Occipital lobe (tissue), 1 donor: ENCODE measurements at regions not wholly inside any gene's neighbourhood (a gene's known extent, or its start where the extent isn't known, plus 50 kb on each side); places are given as distances from the start of the nearest gene placed in this dataset.
"Not testable (repeated sequence)": the region's sequence is repeated elsewhere in the genome, so short reads cannot be mapped to it uniquely, and the experiment has no call there.

Source experiments
- DNase-seq: peaks from one replicate; lab custom pipeline; 2025; lab: John Stamatoyannopoulos, UW

GRCh38 chr17:65311261-65311660 lies 174.1 kb downstream of the RGS9 start:
- DNase-seq: no peak

GRCh38 chr17:65307961-65308316 lies 170.8 kb downstream of the RGS9 start:
- DNase-seq: no peak

- no peak for DNase-seq
These were observed 170.2 kb downstream of the RGS9 start for GRCh38 chr17:65307081-65307960.

GRCh38 chr17:65305778-65306177 lies 168.6 kb downstream of the RGS9 start:
- DNase-seq: no peak

GRCh38 chr17:65305116-65305515 lies 167.9 kb downstream of the RGS9 start:
- DNase-seq: no peak

- not testable (repeated sequence) for DNase-seq
These were observed 164.7 kb downstream of the RGS9 start for GRCh38 chr17:65301882-65302281.

- no peak for DNase-seq
These were observed 164.0 kb downstream of the RGS9 start for GRCh38 chr17:65301184-65301583.

GRCh38 chr17:65297916-65298315 lies 160.7 kb downstream of the RGS9 start:
- no peak for DNase-seq

GRCh38 chr17:65297384-65297783 lies 160.2 kb downstream of the RGS9 start:
- DNase-seq: no peak

- peak; percentile 28 for DNase-seq
These were observed 157.1 kb downstream of the RGS9 start for GRCh38 chr17:65294181-65294719.

- no peak for DNase-seq
These were observed 156.5 kb downstream of the RGS9 start for GRCh38 chr17:65293584-65294180.

- DNase-seq: no peak
These were observed 155.3 kb downstream of the RGS9 start for GRCh38 chr17:65292430-65292829.

GRCh38 chr17:65291301-65291700 lies 154.1 kb downstream of the RGS9 start:
- not testable (repeated sequence) for DNase-seq

- DNase-seq: no peak
These were observed 153.4 kb downstream of the RGS9 start for GRCh38 chr17:65290616-65291015.

- no peak for DNase-seq
These were observed 152.9 kb downstream of the RGS9 start for GRCh38 chr17:65290056-65290455.

- DNase-seq: no peak
These were observed 149.9 kb downstream of the RGS9 start for GRCh38 chr17:65287040-65287439.

- DNase-seq: no peak
These were observed 146.5 kb downstream of the RGS9 start for GRCh38 chr17:65283704-65284103.

GRCh38 chr17:65279456-65279855 lies 142.3 kb downstream of the RGS9 start:
- DNase-seq: no peak

- no peak for DNase-seq
These were observed 141.6 kb downstream of the RGS9 start for GRCh38 chr17:65278820-65279184.

GRCh38 chr17:65278050-65278819 lies 141.1 kb downstream of the RGS9 start:
- no peak for DNase-seq

GRCh38 chr17:65277576-65277975 lies 140.4 kb downstream of the RGS9 start:
- DNase-seq: no peak
